HT1080 (cell line): ENCODE measurements at regions not wholly inside any gene's neighbourhood (a gene's known extent, or its start where the extent isn't known, plus 50 kb on each side); places are given as distances from the start of the nearest gene placed in this dataset.

ENCODE experiments used
- DNase-seq: peaks from one replicate; pipeline ENCODE4 v3.0.0-alpha.2; 2015; ENCODE audit warnings: low read depth

GRCh38 chr16:86185089-86185488, 286.1 kb downstream of the IRF8 start:
- no peak for DNase-seq

- no peak for DNase-seq
These were observed 287.4 kb downstream of the IRF8 start for GRCh38 chr16:86186313-86186712.

GRCh38 chr16:86189934-86190333, 291.0 kb downstream of the IRF8 start:
- DNase-seq, result no peak

GRCh38 chr16:86191663-86192062, 292.7 kb downstream of the IRF8 start:
- no peak for DNase-seq

GRCh38 chr16:86193528-86194193, 294.7 kb downstream of the IRF8 start:
- no peak for DNase-seq

- DNase-seq, result no peak
These were observed 297.1 kb downstream of the IRF8 start for GRCh38 chr16:86195863-86196630.

GRCh38 chr16:86196687-86197391, 297.9 kb downstream of the IRF8 start:
- no peak for DNase-seq

- no peak for DNase-seq
These were observed 299.5 kb downstream of the IRF8 start for GRCh38 chr16:86198206-86199118.

GRCh38 chr16:86199182-86199581, 300.2 kb downstream of the IRF8 start:
- no peak for DNase-seq

- no peak for DNase-seq
These were observed 301.1 kb downstream of the IRF8 start for GRCh38 chr16:86199871-86200695.

- no peak for DNase-seq
These were observed 301.8 kb downstream of the IRF8 start for GRCh38 chr16:86200722-86201121.

- DNase-seq, result no peak
These were observed 302.8 kb downstream of the IRF8 start for GRCh38 chr16:86201746-86202145.

- DNase-seq, result no peak
These were observed 303.3 kb downstream of the IRF8 start for GRCh38 chr16:86202267-86202666.

- no peak for DNase-seq
These were observed 303.9 kb downstream of the IRF8 start for GRCh38 chr16:86202760-86203426.

GRCh38 chr16:86203557-86204275, 304.8 kb downstream of the IRF8 start:
- no peak for DNase-seq

- no peak for DNase-seq
These were observed 304.6 kb upstream of the FOXF1 start for GRCh38 chr16:86205521-86206245.

GRCh38 chr16:86207350-86207749, 303.0 kb upstream of the FOXF1 start:
- no peak for DNase-seq

- DNase-seq, result no peak
These were observed 301.1 kb upstream of the FOXF1 start for GRCh38 chr16:86209202-86209601.
